Smooth muscle cell (in vitro differentiated cells): ENCODE measurements at regions not wholly inside any gene's neighbourhood (a gene's known extent, or its start where the extent isn't known, plus 50 kb on each side); places are given as distances from the start of the nearest gene placed in this dataset.
"Not testable (repeated sequence)": the region's sequence is repeated elsewhere in the genome, so short reads cannot be mapped to it uniquely, and the experiment has no call there.

Experiments used
- DNase-seq: peaks from one replicate; lab custom pipeline; 2025; ENCODE audit not compliant: unreplicated experiment; lab: John Stamatoyannopoulos, UW
- H2AFZ ChIP-seq: fragments of 200-600 bp; sonication (generic); 2 replicates; pipeline ENCODE4 v1.6.0; 2016; ENCODE audit warnings: antibody characterized with exemption, low read depth, mild to moderate bottlenecking
- H3F3A ChIP-seq: fragments of 200-600 bp; sonication (generic); 2 replicates; pipeline ENCODE4 v1.6.0; 2017; ENCODE audit warnings: antibody characterized with exemption, low read depth
- H3K27ac ChIP-seq: fragments of 200-600 bp; sonication (generic); 2 replicates; pipeline ENCODE4 v1.5.1; 2016; ENCODE audit warnings: low read depth, mild to moderate bottlenecking
- H3K27me3 ChIP-seq: fragments of 200-600 bp; sonication (generic); 2 replicates; pipeline ENCODE4 v1.6.1; 2016; ENCODE audit warnings: low read depth, mild to moderate bottlenecking
- H3K36me3 ChIP-seq: fragments of 200-600 bp; sonication (generic); 2 replicates; pipeline ENCODE4 v1.5.1; 2016; ENCODE audit warnings: low read depth
- H3K4me1 ChIP-seq: fragments of 200-600 bp; sonication (generic); 2 replicates; pipeline ENCODE4 v1.5.1; 2016; ENCODE audit warnings: low read depth
- H3K4me2 ChIP-seq: fragments of 200-600 bp; sonication (generic); 2 replicates; pipeline ENCODE4 v1.6.0; 2016; ENCODE audit warnings: mild to moderate bottlenecking
- H3K4me3 ChIP-seq: fragments of 200-600 bp; sonication (generic); 2 replicates; pipeline ENCODE4 v1.5.1; 2016; ENCODE audit warnings: mild to moderate bottlenecking
- H3K79me2 ChIP-seq: fragments of 200-600 bp; sonication (generic); 2 replicates; pipeline ENCODE4 v1.6.0; 2016; ENCODE audit warnings: low read depth, mild to moderate bottlenecking
- H3K9ac ChIP-seq: fragments of 200-600 bp; sonication (generic); 2 replicates; pipeline ENCODE4 v1.6.0; 2016; ENCODE audit warnings: low read depth
- H3K9me3 ChIP-seq: fragments of 200-600 bp; sonication (generic); replicated peaks from 2 replicates; pipeline ENCODE4 v1.5.1; 2016; ENCODE audit warnings: low read depth
- H4K20me1 ChIP-seq: fragments of 200-600 bp; sonication (generic); 2 replicates; pipeline ENCODE4 v1.6.0; 2016; ENCODE audit warnings: low read depth
- WGBS: methylation state at CpG from one replicate; pipeline ENCODE4 v1.1.7; 2016; ENCODE audit warnings: low lambda C conversion rate; 5-methylcytosine and 5-hydroxymethylcytosine counted together
- TF ChIP-seq, protein P1 (sequence below): fragments of 200-600 bp; sonication (generic); IDR thresholded peaks from 2 replicates; pipeline ENCODE4 v1.5.1; 2017; ENCODE audit warnings: borderline replicate concordance, mild to moderate bottlenecking, antibody characterized with exemption; ENCODE audit not compliant: insufficient read depth, poor library complexity, severe bottlenecking

DNA sequence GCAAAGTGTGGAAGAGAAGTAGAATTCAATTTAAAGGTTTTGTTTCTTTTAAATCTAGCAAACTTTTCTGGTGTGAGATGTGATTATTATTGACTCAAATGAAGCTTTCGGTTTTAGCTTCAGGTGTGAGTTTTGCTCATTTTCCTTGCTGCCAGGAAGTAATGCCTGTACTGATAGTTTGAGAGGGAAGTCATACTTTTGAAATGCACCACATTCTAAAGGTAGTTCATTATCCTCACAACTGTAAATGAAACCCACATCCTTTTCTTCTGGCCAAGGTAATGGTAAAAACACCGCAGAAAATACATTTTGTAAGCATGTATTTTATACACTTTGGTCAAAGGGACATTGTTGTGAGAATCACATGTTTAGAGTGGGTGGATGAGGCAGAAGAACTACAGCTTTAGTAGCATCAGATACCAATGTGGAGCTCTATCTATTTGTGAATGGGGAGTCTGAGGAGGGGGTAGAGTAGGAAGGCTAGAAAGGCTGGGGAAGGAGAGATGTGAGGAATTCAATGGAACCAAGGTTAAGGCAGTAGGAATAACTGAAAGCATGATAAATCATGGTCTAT lies 167.0 kb upstream of the CDKN2B start:
- TF ChIP-seq, protein P1, sequence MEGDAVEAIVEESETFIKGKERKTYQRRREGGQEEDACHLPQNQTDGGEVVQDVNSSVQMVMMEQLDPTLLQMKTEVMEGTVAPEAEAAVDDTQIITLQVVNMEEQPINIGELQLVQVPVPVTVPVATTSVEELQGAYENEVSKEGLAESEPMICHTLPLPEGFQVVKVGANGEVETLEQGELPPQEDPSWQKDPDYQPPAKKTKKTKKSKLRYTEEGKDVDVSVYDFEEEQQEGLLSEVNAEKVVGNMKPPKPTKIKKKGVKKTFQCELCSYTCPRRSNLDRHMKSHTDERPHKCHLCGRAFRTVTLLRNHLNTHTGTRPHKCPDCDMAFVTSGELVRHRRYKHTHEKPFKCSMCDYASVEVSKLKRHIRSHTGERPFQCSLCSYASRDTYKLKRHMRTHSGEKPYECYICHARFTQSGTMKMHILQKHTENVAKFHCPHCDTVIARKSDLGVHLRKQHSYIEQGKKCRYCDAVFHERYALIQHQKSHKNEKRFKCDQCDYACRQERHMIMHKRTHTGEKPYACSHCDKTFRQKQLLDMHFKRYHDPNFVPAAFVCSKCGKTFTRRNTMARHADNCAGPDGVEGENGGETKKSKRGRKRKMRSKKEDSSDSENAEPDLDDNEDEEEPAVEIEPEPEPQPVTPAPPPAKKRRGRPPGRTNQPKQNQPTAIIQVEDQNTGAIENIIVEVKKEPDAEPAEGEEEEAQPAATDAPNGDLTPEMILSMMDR, result no peak
- 96% methylated on average over 2 of the region's 2 CpGs for WGBS

DNA sequence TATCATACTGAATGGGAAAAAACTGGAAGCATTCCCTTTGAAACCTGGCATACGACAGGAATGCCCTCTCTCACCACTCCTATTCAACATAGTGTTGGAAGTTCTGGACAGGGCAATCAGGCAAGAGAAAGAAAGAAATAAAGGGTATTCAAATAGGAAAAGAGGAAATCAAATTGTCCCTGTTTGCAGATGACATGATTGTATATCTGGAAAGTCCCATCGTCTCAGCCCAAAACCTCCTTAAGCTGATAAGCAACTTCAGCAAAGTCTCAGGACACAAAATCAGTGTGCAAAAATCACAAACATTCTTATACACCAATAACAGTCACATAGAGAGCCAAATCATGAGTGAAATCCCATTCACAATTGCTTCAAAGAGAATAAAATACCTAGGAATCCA lies 171.9 kb upstream of the CDKN2B start:
- WGBS, result 87% methylated on average over 2 of the region's 2 CpGs
- not testable (repeated sequence) for H3K4me3 ChIP-seq, H3K9me3 ChIP-seq, H3K36me3 ChIP-seq, H3K9ac ChIP-seq, H2AFZ ChIP-seq, H3K27me3 ChIP-seq, H3K27ac ChIP-seq, H3K79me2 ChIP-seq, H3K4me2 ChIP-seq, H3K4me1 ChIP-seq, DNase-seq, H3F3A ChIP-seq, H4K20me1 ChIP-seq

More for the DNA sequence above, 167.0 kb upstream of the CDKN2B start:
- Histone ChIP-seq H4K20me1 (no peaks in the 10 kb centered on the region), H3F3A (no peaks in the 10 kb centered on the region), H3K36me3 (no peaks in the 10 kb centered on the region), H3K27me3 (no peaks in the 10 kb centered on the region), H3K27ac (no peak overlapping the region), H3K79me2 (no peaks in the 10 kb centered on the region), H3K4me1 (no peaks in the 10 kb centered on the region), H2AFZ (peak overlapping the region; percentile 7), H3K4me2 (no peak overlapping the region), H3K9me3 (no peaks in the 10 kb centered on the region), H3K9ac (no peak overlapping the region), H3K4me3 (no peak overlapping the region)
- DNase-seq, result no peak

DNA sequence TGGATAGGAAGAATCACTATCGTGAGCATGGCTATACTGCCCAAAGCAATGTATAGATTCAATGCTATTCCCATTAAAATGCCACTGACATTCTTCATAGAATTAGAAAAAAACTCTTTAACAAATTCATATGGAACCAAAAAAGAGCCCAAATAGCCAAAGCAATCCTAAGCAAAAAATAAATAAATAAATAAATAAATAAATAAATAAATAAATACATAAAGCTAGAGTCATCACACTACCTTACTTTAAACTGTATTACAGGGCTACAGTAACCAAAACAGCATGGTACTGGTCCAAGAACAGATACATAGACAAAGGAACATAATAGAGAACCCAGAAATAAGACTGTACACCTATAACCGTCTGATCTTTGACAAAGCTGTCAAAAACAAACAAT lies 180.4 kb upstream of the CDKN2B start:
- no peaks in the 10 kb centered on the region for H3F3A ChIP-seq
- H4K20me1 ChIP-seq, result no peaks in the 10 kb centered on the region
- TF ChIP-seq, protein P1, result no peak
- H3K4me2 ChIP-seq, result no peak overlapping the region
- H3K27me3 ChIP-seq, result no peaks in the 10 kb centered on the region
- no peak overlapping the region for H3K4me3 ChIP-seq
- H3K9me3 ChIP-seq, result no peaks in the 10 kb centered on the region
- WGBS, result 95% methylated on average over 2 of the region's 2 CpGs
- H3K27ac ChIP-seq, result no peak overlapping the region
- H2AFZ ChIP-seq, result no peak overlapping the region
- no peak for DNase-seq
- no peaks in the 10 kb centered on the region for H3K4me1 ChIP-seq
- peaks cover 3% of the 10 kb centered on the region for H3K36me3 ChIP-seq
- H3K9ac ChIP-seq, result no peak overlapping the region
- no peaks in the 10 kb centered on the region for H3K79me2 ChIP-seq

DNA sequence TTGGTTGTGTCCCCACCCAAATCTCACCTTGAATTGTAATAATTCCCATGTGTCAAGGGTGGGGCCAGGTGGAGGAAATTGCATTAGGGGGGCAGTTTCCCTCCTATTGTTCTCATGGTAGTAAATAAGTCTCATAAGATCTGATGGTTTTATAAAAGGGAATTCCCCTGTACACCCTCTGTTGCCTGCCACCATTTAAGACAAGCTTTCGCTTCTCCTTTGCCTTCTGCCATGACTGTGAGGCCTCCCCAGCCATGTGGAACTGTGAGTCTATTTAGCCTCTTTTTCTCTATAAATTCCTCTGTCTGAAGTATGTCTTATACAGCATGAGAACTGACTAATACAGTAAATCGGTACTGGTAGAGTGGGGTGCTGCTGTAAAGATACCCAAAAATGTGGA lies 187.9 kb upstream of the CDKN2B start:
- not testable (repeated sequence) for H3K9ac ChIP-seq, DNase-seq, H4K20me1 ChIP-seq, H3F3A ChIP-seq, H3K4me1 ChIP-seq, H3K4me3 ChIP-seq, H3K27ac ChIP-seq, H3K36me3 ChIP-seq, H3K4me2 ChIP-seq, H3K79me2 ChIP-seq, H2AFZ ChIP-seq, H3K9me3 ChIP-seq, H3K27me3 ChIP-seq
- 93% methylated on average over 2 of the region's 2 CpGs for WGBS

DNA sequence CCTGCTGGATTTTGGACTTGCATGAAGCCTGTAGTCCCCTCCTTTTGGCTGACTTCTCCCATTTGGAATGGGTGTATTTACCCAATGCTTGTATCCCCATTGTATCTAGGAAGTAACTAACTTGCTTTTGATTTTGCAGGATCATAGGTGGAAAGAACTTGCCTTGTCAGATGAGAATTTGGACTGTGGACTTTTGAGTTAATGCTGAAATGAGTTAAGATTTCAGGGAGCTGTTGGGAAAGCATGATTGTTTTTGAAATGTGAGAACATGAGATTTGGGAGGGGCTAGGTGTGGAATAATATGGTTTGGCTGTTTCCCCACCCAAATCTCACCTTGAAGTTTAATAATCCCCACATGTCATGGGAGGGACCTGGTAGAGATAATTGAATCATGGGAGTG lies 189.6 kb upstream of the CDKN2B start:
- Histone ChIP-seq H3K4me1 (no peaks in the 10 kb centered on the region), H3K4me2 (no peak overlapping the region), H3K79me2 (no peaks in the 10 kb centered on the region), H2AFZ (no peak overlapping the region), H3K9ac (no peak overlapping the region), H3K9me3 (no peaks in the 10 kb centered on the region), H4K20me1 (no peaks in the 10 kb centered on the region), H3K4me3 (no peak overlapping the region), H3K27me3 (no peaks in the 10 kb centered on the region), H3K36me3 (no peaks in the 10 kb centered on the region), H3F3A (no peaks in the 10 kb centered on the region), H3K27ac (no peak overlapping the region)
- TF ChIP-seq, protein P1, result no peak
- no peak for DNase-seq
